K562 (cell line): ENCODE measurements at regions not wholly inside any gene's neighbourhood (a gene's known extent, or its start where the extent isn't known, plus 50 kb on each side); places are given as distances from the start of the nearest gene placed in this dataset.

Source experiments
- ATAC-seq: fragments of 200-7000 bp; cut with Tn5 transposase; 3 replicates; pipeline ENCODE4 v1.9.1; 2020; ENCODE audit warnings: moderate library complexity
- BruUV-seq: library from RNA; stranded (reverse); fragments of 400-500 nt; replicated peaks from 2 replicates; lab custom pipeline; 2021; lab: Mats Ljungman, UMichigan
- CTCF ChIA-PET: fragments of 300-600 bp; formaldehyde crosslinking; extraction: SDS; loops from one replicate; lab custom pipeline; 2021; ENCODE audit warnings: low intra/inter-chr PET ratio; lab: Yijun Ruan, JAX
- POLR2A ChIA-PET: fragments of 300-600, 350-650 bp; sonication (Branson Sonifier 250); formaldehyde crosslinking; extraction: SDS; loops from one replicate; lab custom pipeline; 2021; ENCODE audit warnings: antibody characterized with exemption, inconsistent platforms; lab: Yijun Ruan, JAX
- DNase-seq, 4 experiments: peaks; one replicate each; pipeline versions ENCODE4 v3.0.0 to v3.0.0-alpha.2; 2011 to 2018; ENCODE audit warnings: low spot score in 3 of 4, mixed read lengths in 3 of 4; ENCODE audit errors: extremely low read depth in 1 of 4
- FAIRE-seq: peaks from 2 replicates; lab custom pipeline; 2011; peaks lifted over from hg19 to GRCh38; lab: Jason Lieb, UNC
- H2AFZ ChIP-seq: 2 replicates; pipeline ENCODE4 v1.6.0; 2011; ENCODE audit warnings: low read depth, low read length, control low read depth, inconsistent platforms
- H3K27ac ChIP-seq: fragments of 200-600 bp; 3 replicates; pipeline ENCODE4 v1.8.0; 2011; ENCODE audit warnings: low read depth, mild to moderate bottlenecking, control low read depth, inconsistent platforms, low read length, moderate library complexity, mixed read lengths; ENCODE audit errors: extremely low read depth
- H3K27me3 ChIP-seq, 2 experiments: fragments of 300-600 bp in 1 of 2; 2 replicates in 1 of 2; 3 replicates in 1 of 2; pipeline versions ENCODE4 v1.6.0 to v1.8.0; 2011; ENCODE audit warnings: inconsistent platforms in 2 of 2, low read length in 2 of 2, mild to moderate bottlenecking in 1 of 2, mixed read lengths in 1 of 2, moderate library complexity in 1 of 2; ENCODE audit not compliant: control insufficient read depth in 2 of 2, insufficient read depth in 2 of 2
- H3K36me3 ChIP-seq: fragments of 300-600 bp; 3 replicates; pipeline ENCODE4 v1.8.0; 2011; ENCODE audit warnings: mild to moderate bottlenecking, low read length, inconsistent platforms; ENCODE audit not compliant: control insufficient read depth, insufficient read depth
- H3K4me1 ChIP-seq, 2 experiments: fragments of 200-600 bp in 1 of 2; replicated peaks in 1 of 2; 2 replicates in 1 of 2; 3 replicates in 1 of 2; pipeline versions ENCODE4 v1.5.1 to v1.8.0; 2011; ENCODE audit warnings: inconsistent platforms in 2 of 2, low read length in 2 of 2, mild to moderate bottlenecking in 1 of 2, mixed read lengths in 1 of 2, moderate library complexity in 1 of 2; ENCODE audit not compliant: control insufficient read depth in 2 of 2, insufficient read depth in 2 of 2
- H3K4me2 ChIP-seq: 2 replicates; pipeline ENCODE4 v1.6.1; 2011; ENCODE audit warnings: low read length, control low read depth, inconsistent platforms, mixed read lengths; ENCODE audit not compliant: insufficient read depth
- H3K4me3 ChIP-seq: fragments of 200-600 bp; sonication (generic), shearing (Covaris generic); 2 replicates; pipeline ENCODE4 v1.5.1; 2016; ENCODE audit warnings: control low read depth, inconsistent platforms
- H3K79me2 ChIP-seq: fragments of 200-600 bp; 3 replicates; pipeline ENCODE4 v1.8.0; 2011; ENCODE audit warnings: low read length, inconsistent platforms; ENCODE audit not compliant: control insufficient read depth, insufficient read depth
- H3K9ac ChIP-seq, 2 experiments: 2 replicates each; pipeline versions ENCODE4 v1.6.0 to v1.6.1; 2011; ENCODE audit warnings: low read depth in 2 of 2, low read length in 2 of 2, control low read depth in 1 of 2, inconsistent platforms in 1 of 2, mild to moderate bottlenecking in 1 of 2, mixed read lengths in 1 of 2; ENCODE audit not compliant: insufficient read depth in 1 of 2
- H3K9me1 ChIP-seq: one replicate; pipeline ENCODE4 v1.6.0; 2011; ENCODE audit warnings: inconsistent platforms, mild to moderate bottlenecking, low read length, moderate library complexity; ENCODE audit not compliant: control insufficient read depth, insufficient read depth
- H3K9me3 ChIP-seq: replicated peaks from 2 replicates; pipeline ENCODE4 v1.5.1; 2011; ENCODE audit warnings: low read depth, low read length, inconsistent platforms; ENCODE audit not compliant: control insufficient read depth, insufficient read depth
- H4K20me1 ChIP-seq: replicated peaks from 2 replicates; pipeline ENCODE4 v1.6.1; 2011; ENCODE audit warnings: low read length, inconsistent platforms, mixed read lengths; ENCODE audit not compliant: control insufficient read depth, insufficient read depth
- AFF4 ChIP-seq: sonication (generic); formaldehyde crosslinking; IDR thresholded peaks from 2 replicates; pipeline ENCODE4 v1.8.0; 2023; ENCODE audit warnings: mild to moderate bottlenecking, missing genetic modification reagents
- CBX8 ChIP-seq: fragments of 200-600 bp; sonication (generic); IDR thresholded peaks from 2 replicates; pipeline ENCODE4 v1.6.1; 2012; ENCODE audit warnings: borderline replicate concordance, mixed run types, low read depth, mild to moderate bottlenecking, moderate library complexity, mixed read lengths, low read length, control low read depth, inconsistent platforms; ENCODE audit not compliant: poor library complexity, severe bottlenecking; ENCODE audit errors: extremely low read depth
- CREB3L1 ChIP-seq: fragments of 450-650 bp; IDR thresholded peaks from 2 replicates; pipeline ENCODE4 v1.6.1; 2014; ENCODE audit warnings: low read depth, mild to moderate bottlenecking, moderate library complexity, borderline replicate concordance
- CREB5 ChIP-seq: fragments of 250-450 bp; sonication (Bioruptor Pico); IDR thresholded peaks from 2 replicates; pipeline ENCODE4 v1.5.0; 2020; ENCODE audit warnings: mild to moderate bottlenecking
- HNRNPLL ChIP-seq: fragments of 200-400 bp; formaldehyde crosslinking; IDR thresholded peaks from 2 replicates; pipeline ENCODE4 v1.6.1; 2017; ENCODE audit warnings: low read length, low read depth, mild to moderate bottlenecking; ENCODE audit not compliant: poor library complexity, severe bottlenecking
- ZEB2 ChIP-seq: fragments of 450-650 bp; IDR thresholded peaks from 2 replicates; pipeline ENCODE4 v1.6.1; 2016
- ZNF609 ChIP-seq: sonication (generic); formaldehyde crosslinking; IDR thresholded peaks from 2 replicates; pipeline ENCODE4 v1.8.1; 2023; ENCODE audit warnings: missing genetic modification reagents, mild to moderate bottlenecking, borderline replicate concordance
- ZNF766 ChIP-seq: fragments of 200-800 bp; sonication (Bioruptor generic); conservative IDR thresholded peaks from 2 replicates; pipeline ENCODE4 v1.6.1; 2016; ENCODE audit warnings: missing genetic modification characterization, missing compliant biosample characterization
- in situ Hi-C: fragments of 300-500 bp; cut with MboI; formaldehyde crosslinking; loops from 4 replicates; pipeline ENCODE4 v1.15.0; 2018; ENCODE audit warnings: inconsistent platforms, mixed read lengths
- intact Hi-C: fragments of 100-400 bp; cut with micrococcal nuclease; formaldehyde crosslinking; loops from 2 replicates; pipeline ENCODE4 v1.14.2; 2022

- in situ Hi-C loops = no loop called here
- H4K20me1 ChIP-seq = no peaks in the 10 kb centered on the region
- TF ChIP-seq CREB3L1 = no peak
- no peak for TF ChIP-seq CREB5 (CRISPR knock-in tag)
- TF ChIP-seq ZNF609 (CRISPR knock-in tag) = no peak
- TF ChIP-seq CBX8 = no peak
- no peak for TF ChIP-seq HNRNPLL
- TF ChIP-seq ZEB2 = no peak
- no peak for TF ChIP-seq AFF4 (CRISPR knock-in tag)
- TF ChIP-seq ZNF766 (CRISPR knock-in tag) = no peak
Observed at GRCh38 chr5:162474239-162474638, 406.7 kb downstream of the GABRG2 start.

More at GRCh38 chr5:162474239-162474638, 406.7 kb downstream of the GABRG2 start:
- Histone ChIP-seq H3K4me2 (no peak overlapping the region), H2AFZ (no peak overlapping the region), H3K79me2 (no peaks in the 10 kb centered on the region), H3K36me3 (no peaks in the 10 kb centered on the region), H3K27ac (no peak overlapping the region), H3K4me3 (no peak overlapping the region), H3K9ac (no peak overlapping the region), H3K27me3 (no peaks in the 10 kb centered on the region), H3K9me3 (no peaks in the 10 kb centered on the region), H3K4me1 (no peaks in the 10 kb centered on the region), H3K9me1 (no peaks in the 10 kb centered on the region)
- DNase-seq (no peak), FAIRE-seq (no peak), ATAC-seq (no peak)
- ChIA-PET POLR2A (no interaction called here), CTCF (no interaction called here)
- intact Hi-C loops = no loop called here
- no TSS peak for BruUV-seq
